ENCODE measurements at regions not wholly inside any gene's neighbourhood (a gene's known extent, or its start where the extent isn't known, plus 50 kb on each side); places are given as distances from the start of the nearest gene placed in this dataset.
"Not testable (repeated sequence)": the region's sequence is repeated elsewhere in the genome, so short reads cannot be mapped to it uniquely, and the experiment has no call there.

DNA sequence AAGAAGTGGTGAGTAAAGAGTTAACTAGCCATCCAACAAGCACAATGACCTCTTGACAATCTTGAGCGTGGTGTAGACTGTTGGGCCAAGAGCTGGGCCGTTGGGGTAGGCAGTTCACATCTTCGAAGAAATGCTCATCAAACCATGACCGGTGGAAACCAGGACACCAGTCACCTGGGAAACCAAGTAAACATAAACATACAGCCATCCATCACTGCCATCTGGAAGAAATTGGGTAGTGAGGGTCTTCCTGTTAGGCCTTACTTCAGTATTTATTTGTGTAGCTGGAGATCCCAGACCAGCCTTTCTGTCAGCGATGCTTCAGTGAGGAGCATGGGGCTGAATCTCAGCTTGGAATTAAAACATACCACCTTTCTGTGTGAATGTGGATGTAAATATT is 108.1 kb upstream of the HAO2 start:
- DNase-seq (ENCODE audit: low spot score in 2 of 2) (no peak), ATAC-seq (replicated peaks; ENCODE audit: extremely low read depth, poor library complexity, severe bottlenecking) (no peak)
- H3K27me3 Mint-ChIP-seq, result no peaks in the 10 kb centered on the region
- no peak overlapping the region for H3K4me3 Mint-ChIP-seq
- no peaks in the 10 kb centered on the region for H3K4me1 Mint-ChIP-seq
- no peak overlapping the region for H3K27ac Mint-ChIP-seq (ENCODE audit: low read depth)
- H3K9me3 Mint-ChIP-seq, result no peaks in the 10 kb centered on the region
- no peaks in the 10 kb centered on the region for H3K36me3 Mint-ChIP-seq (ENCODE audit: insufficient read depth)

DNA sequence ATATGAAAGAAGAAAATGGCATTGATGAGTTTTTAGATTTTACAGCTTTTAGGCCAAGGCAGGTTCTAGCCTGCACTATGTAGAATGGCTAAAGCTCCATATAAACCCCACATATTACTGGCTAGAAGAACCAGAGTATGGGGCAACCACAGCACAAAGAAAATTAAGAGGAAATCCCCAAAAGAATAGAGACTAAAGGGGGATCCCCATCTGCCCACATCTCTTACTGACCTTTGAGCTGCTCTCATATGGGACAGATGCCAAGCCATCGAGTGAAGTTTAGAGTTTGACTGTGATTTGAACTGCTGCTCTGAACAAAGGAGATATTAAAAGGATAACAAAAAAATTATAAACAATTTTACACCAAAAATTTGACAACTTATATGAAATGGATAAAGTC is 102.2 kb upstream of the HAO2 start:
- Mint-ChIP-seq H3K27ac (ENCODE audit: low read depth) (no peak overlapping the region), H3K4me3 (no peak overlapping the region)
- no peak for ATAC-seq (replicated peaks; ENCODE audit: extremely low read depth, poor library complexity, severe bottlenecking)

DNA sequence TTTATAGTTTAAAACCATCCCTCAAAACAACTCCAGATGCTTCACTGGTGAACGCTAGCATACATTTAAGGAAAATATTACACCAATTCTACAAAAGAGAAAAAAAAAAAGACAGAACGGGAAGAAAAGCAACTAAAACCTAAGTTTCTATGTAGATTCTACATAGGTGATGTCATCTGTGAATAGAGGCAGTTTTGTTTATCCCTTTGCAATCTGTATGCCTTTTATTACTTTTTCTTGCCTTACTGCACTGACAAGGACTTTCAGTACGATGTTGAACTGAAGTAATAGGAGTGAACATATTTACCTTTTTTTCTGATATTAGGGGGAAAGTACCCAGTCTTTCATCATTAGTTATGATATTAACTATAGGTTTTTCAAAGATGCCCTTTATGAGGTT is 101.7 kb upstream of the HAO2 start:
- H3K9me3 Mint-ChIP-seq, result no peaks in the 10 kb centered on the region
- H3K4me1 Mint-ChIP-seq, result no peaks in the 10 kb centered on the region
- no peak overlapping the region for H3K4me3 Mint-ChIP-seq
- peaks cover 14% of the 10 kb centered on the region for H3K27me3 Mint-ChIP-seq
- no peak for DNase-seq (ENCODE audit: low spot score in 2 of 2)
- ATAC-seq (replicated peaks; ENCODE audit: extremely low read depth, poor library complexity, severe bottlenecking), result no peak
- H3K27ac Mint-ChIP-seq (ENCODE audit: low read depth), result no peak overlapping the region
- H3K36me3 Mint-ChIP-seq (ENCODE audit: insufficient read depth), result no peaks in the 10 kb centered on the region

More for the DNA sequence above, 102.2 kb upstream of the HAO2 start:
- H3K36me3 Mint-ChIP-seq (ENCODE audit: insufficient read depth), result no peaks in the 10 kb centered on the region
- DNase-seq (ENCODE audit: low spot score in 2 of 2), result no peak
- H3K4me1 Mint-ChIP-seq, result no peaks in the 10 kb centered on the region
- no peaks in the 10 kb centered on the region for H3K9me3 Mint-ChIP-seq
- H3K27me3 Mint-ChIP-seq, result peaks cover 10% of the 10 kb centered on the region

DNA sequence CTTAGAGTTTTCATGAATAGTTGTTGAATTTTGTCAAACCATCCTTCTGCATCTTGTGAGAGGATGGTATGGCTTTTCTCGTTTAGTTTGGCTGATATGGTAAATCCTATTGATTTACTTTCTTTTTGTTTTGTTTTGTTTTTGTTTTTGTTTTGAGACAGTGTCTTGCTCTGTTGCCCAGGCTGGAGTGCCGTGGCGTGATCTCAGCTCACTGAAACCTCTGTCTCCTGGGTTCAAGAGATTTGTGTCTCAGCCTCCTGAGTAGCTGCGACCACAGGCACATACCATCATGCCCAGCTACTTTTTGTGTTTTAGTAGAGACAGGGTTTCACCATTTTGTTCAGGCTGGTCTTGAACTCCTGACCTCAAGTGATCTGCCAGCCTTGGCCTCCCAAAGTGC is 101.3 kb upstream of the HAO2 start:
- not testable (repeated sequence) for H3K36me3 Mint-ChIP-seq (ENCODE audit: insufficient read depth); H3K27ac Mint-ChIP-seq (ENCODE audit: low read depth); H3K4me1 Mint-ChIP-seq; DNase-seq (ENCODE audit: low spot score in 2 of 2); H3K4me3 Mint-ChIP-seq; ATAC-seq (replicated peaks; ENCODE audit: extremely low read depth, poor library complexity, severe bottlenecking); H3K9me3 Mint-ChIP-seq
- peaks cover 14% of the 10 kb centered on the region for H3K27me3 Mint-ChIP-seq

DNA sequence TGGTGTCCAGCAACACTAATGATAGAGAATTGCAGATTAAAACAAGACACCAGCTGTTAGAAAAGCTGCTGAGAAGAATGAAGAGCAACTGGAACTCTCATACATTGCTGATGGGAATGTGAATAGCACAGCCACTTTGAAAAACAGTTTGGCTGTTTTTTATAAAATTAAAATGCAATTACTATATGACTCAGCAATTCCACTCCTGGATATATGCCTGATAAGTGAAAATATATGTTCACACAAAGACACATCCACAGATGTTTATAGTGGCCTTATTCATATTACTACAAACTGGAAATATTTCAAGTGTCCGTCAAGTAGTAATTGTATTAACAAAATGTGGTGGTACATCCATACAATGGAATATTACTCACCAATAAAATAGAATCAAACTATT is 99.7 kb upstream of the HAO2 start:
- ATAC-seq (replicated peaks; ENCODE audit: extremely low read depth, poor library complexity, severe bottlenecking), result no peak
- Mint-ChIP-seq H3K4me1 (no peaks in the 10 kb centered on the region), H3K27me3 (peaks cover 14% of the 10 kb centered on the region), H3K9me3 (no peaks in the 10 kb centered on the region), H3K27ac (ENCODE audit: low read depth) (no peak overlapping the region), H3K36me3 (ENCODE audit: insufficient read depth) (no peaks in the 10 kb centered on the region), H3K4me3 (no peak overlapping the region)
- DNase-seq (ENCODE audit: low spot score in 2 of 2), result no peak

- Mint-ChIP-seq H3K27ac (ENCODE audit: low read depth) (no peak overlapping the region), H3K27me3 (peaks cover 13% of the 10 kb centered on the region), H3K9me3 (no peaks in the 10 kb centered on the region), H3K4me1 (no peaks in the 10 kb centered on the region), H3K36me3 (ENCODE audit: insufficient read depth) (no peaks in the 10 kb centered on the region), H3K4me3 (no peak overlapping the region)
- ATAC-seq (replicated peaks; ENCODE audit: extremely low read depth, poor library complexity, severe bottlenecking) (peak; percentile 54), DNase-seq (ENCODE audit: low spot score in 2 of 2) (peak in 1 of 2 donors; percentile 11)
These were observed 93.1 kb upstream of the HAO2 start for GRCh38 chr1:119275145-119276134.

DNA sequence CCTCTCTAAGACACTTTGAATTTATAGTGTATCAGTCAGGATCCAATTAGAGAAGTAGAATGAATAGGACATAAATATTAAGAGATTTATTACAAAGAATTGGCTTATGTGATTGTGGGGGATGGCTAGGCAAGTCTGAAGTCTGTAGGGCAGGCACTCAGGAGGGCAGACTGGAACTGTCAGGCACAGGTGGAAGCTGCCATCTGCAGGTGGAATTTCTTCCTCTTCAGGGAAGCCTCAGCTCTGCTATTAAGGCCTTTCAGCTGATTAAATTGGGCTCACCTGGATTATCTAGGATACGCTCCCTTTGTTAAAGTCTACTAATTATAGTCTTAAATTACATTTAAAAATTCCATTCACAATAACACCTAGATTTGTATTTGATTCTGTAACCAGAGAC is 92.0 kb upstream of the HAO2 start:
- peaks cover 2% of the 10 kb centered on the region for H3K27me3 Mint-ChIP-seq
- H3K27ac Mint-ChIP-seq (ENCODE audit: low read depth), result no peak overlapping the region
- ATAC-seq (replicated peaks; ENCODE audit: extremely low read depth, poor library complexity, severe bottlenecking) (no peak), DNase-seq (ENCODE audit: low spot score in 2 of 2) (no peak)
- H3K9me3 Mint-ChIP-seq, result no peaks in the 10 kb centered on the region
- no peaks in the 10 kb centered on the region for H3K4me1 Mint-ChIP-seq
- no peak overlapping the region for H3K4me3 Mint-ChIP-seq
- no peaks in the 10 kb centered on the region for H3K36me3 Mint-ChIP-seq (ENCODE audit: insufficient read depth)

GRCh38 chr1:119279456-119280381 is 88.9 kb upstream of the HAO2 start:
- Mint-ChIP-seq H3K27ac (ENCODE audit: low read depth) (no peak overlapping the region), H3K27me3 (no peaks in the 10 kb centered on the region), H3K4me1 (no peaks in the 10 kb centered on the region), H3K4me3 (no peak overlapping the region), H3K9me3 (no peaks in the 10 kb centered on the region), H3K36me3 (ENCODE audit: insufficient read depth) (no peaks in the 10 kb centered on the region)
- no peak for ATAC-seq (replicated peaks; ENCODE audit: extremely low read depth, poor library complexity, severe bottlenecking)
- DNase-seq (ENCODE audit: low spot score in 2 of 2), result no peak

GRCh38 chr1:119285482-119285881 is 83.1 kb upstream of the HAO2 start:
- DNase-seq (ENCODE audit: low spot score in 2 of 2) (no peak), ATAC-seq (replicated peaks; ENCODE audit: extremely low read depth, poor library complexity, severe bottlenecking) (no peak)
- Mint-ChIP-seq H3K4me1 (no peaks in the 10 kb centered on the region), H3K27me3 (peaks cover 19% of the 10 kb centered on the region), H3K4me3 (no peak overlapping the region), H3K27ac (ENCODE audit: low read depth) (no peak overlapping the region), H3K9me3 (no peaks in the 10 kb centered on the region), H3K36me3 (ENCODE audit: insufficient read depth) (no peaks in the 10 kb centered on the region)

DNA sequence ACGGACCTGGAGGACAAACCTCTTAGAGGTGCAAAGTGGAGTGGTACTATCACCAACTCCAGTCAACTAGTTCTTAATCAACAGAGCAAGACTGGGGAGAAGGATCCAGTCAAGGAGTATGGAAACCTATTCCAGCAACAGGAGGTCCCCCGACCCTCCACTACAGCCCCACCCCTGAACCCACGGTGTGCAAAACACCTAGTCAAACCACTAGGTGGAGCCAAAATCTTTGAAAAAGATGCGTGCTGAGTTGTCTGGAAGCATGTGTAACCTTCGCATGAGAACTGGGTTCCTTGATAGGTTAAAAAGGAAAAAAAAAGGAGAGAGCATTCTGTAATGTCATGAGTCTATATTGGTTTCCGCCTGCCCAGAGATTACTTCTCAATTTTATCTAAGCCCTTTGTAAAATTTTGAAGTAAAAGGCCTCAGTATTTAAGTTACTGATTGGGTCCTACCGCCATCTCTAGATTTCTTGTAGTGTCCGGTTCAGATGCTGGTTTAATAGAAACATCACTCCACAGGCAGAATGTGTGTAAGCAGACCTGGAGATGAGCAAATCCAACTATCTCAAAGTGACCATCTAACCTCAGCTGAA is 81.9 kb upstream of the HAO2 start:
- no peaks in the 10 kb centered on the region for H3K36me3 Mint-ChIP-seq (ENCODE audit: insufficient read depth)
- no peak overlapping the region for H3K4me3 Mint-ChIP-seq
- ATAC-seq (replicated peaks; ENCODE audit: extremely low read depth, poor library complexity, severe bottlenecking), result no peak
- H3K27me3 Mint-ChIP-seq, result peaks cover 19% of the 10 kb centered on the region
- H3K9me3 Mint-ChIP-seq, result no peaks in the 10 kb centered on the region
- no peak for DNase-seq (ENCODE audit: low spot score in 2 of 2)
- no peak overlapping the region for H3K27ac Mint-ChIP-seq (ENCODE audit: low read depth)
- no peaks in the 10 kb centered on the region for H3K4me1 Mint-ChIP-seq

DNA sequence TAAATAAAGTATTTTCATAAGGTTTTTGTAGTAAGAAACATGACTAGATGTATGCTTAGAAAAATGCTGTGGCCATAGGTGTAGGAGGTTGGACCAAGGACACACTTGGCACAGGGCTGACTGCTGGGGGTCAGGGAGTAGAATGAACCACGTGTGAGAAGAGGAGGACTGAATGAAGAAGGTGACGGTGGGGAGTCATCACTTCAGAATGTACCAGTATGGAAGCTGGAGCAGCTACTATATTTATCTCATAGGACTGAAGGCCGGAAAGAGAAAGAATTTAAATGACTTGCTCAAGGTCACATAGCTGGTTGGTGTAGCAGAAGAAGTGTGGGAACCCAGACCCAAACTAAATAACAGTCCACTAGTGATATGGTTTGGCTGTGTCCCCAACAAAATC is 79.8 kb upstream of the HAO2 start:
- no peak for ATAC-seq (replicated peaks; ENCODE audit: extremely low read depth, poor library complexity, severe bottlenecking)
- no peak overlapping the region for H3K4me3 Mint-ChIP-seq
- H3K36me3 Mint-ChIP-seq (ENCODE audit: insufficient read depth), result no peaks in the 10 kb centered on the region
- no peaks in the 10 kb centered on the region for H3K9me3 Mint-ChIP-seq
- no peak overlapping the region for H3K27ac Mint-ChIP-seq (ENCODE audit: low read depth)
- no peaks in the 10 kb centered on the region for H3K4me1 Mint-ChIP-seq
- no peak for DNase-seq (ENCODE audit: low spot score in 2 of 2)
- peaks cover 19% of the 10 kb centered on the region for H3K27me3 Mint-ChIP-seq

DNA sequence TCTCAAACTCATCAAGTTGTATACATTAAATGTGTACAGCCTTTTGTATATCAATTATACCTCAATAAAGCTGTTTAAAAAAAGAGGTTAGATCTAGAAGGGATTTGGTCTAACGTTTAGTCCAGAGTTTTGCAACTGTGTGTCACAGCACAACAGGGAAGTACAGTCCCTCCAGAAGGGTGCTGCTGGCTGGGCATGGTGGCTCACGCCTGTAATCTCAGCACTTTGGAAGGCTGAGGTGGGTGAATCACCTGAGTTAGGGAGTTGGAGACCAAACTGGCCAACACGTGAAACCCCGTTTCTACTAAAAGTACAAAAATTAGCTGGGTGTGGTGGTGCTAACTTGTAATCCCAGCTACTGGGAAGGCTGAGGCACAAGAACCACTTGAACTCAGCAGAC is 78.3 kb upstream of the HAO2 start:
- DNase-seq (ENCODE audit: low spot score in 2 of 2) (no peak), ATAC-seq (replicated peaks; ENCODE audit: extremely low read depth, poor library complexity, severe bottlenecking) (no peak)
- H3K36me3 Mint-ChIP-seq (ENCODE audit: insufficient read depth), result no peaks in the 10 kb centered on the region
- no peaks in the 10 kb centered on the region for H3K9me3 Mint-ChIP-seq
- H3K4me3 Mint-ChIP-seq, result no peak overlapping the region
- no peaks in the 10 kb centered on the region for H3K4me1 Mint-ChIP-seq
- no peak overlapping the region for H3K27ac Mint-ChIP-seq (ENCODE audit: low read depth)
- peaks cover 17% of the 10 kb centered on the region for H3K27me3 Mint-ChIP-seq

All from central memory CD8-positive, alpha-beta T cell (primary cell).